CD1c-positive myeloid dendritic cell (primary cell): ENCODE measurements at regions not wholly inside any gene's neighbourhood (a gene's known extent, or its start where the extent isn't known, plus 50 kb on each side); places are given as distances from the start of the nearest gene placed in this dataset.
A peak's percentile ranks its signal among the peaks of the same experiment; 100 is the strongest.
"Not testable (repeated sequence)": the region's sequence is repeated elsewhere in the genome, so short reads cannot be mapped to it uniquely, and the experiment has no call there.

ENCODE experiments used
- DNase-seq: peaks from one replicate; pipeline ENCODE4 v3.0.0-alpha.2; 2016; ENCODE audit errors: extremely low spot score

DNA sequence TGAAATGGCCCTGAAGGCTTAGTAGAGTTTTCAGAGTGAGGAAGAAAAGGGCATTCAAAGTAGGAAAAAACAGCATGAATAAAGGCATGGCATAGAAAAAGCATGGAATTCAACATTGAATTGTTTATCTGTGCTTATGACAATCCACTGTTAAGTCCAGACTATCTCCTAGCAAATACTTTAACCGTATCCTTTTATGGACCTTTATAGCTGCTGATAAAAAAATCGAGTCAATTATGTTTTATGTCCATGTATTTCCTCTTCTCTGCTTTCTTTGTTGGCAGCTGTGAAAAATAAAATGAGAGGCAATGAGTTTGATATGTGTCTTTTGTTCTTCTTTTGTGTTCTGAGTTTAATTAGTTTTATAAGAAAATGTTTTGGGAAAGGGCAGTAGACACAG, 70.4 kb downstream of the TDRD15 start:
- no peak for DNase-seq

DNA sequence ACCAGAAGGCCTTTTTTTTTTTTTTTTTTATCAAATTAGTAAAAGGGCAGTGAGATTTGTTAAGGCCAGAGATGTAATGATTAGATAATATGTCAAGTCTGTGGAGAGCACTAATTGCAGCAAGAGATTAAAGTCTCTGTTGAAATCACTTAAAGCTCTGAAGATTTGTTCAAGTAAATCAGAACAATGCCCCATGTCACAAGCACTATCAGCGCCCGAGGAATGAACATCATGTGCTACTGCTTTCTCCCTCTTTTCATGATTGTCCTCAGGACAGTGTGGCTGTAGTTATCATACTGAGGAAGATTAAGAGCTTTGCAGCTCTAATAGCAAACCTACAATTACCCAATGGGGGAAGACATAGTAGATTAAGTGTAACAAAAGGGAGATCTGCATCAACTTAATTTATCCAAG, 71.1 kb downstream of the TDRD15 start:
- no peak for DNase-seq

DNA sequence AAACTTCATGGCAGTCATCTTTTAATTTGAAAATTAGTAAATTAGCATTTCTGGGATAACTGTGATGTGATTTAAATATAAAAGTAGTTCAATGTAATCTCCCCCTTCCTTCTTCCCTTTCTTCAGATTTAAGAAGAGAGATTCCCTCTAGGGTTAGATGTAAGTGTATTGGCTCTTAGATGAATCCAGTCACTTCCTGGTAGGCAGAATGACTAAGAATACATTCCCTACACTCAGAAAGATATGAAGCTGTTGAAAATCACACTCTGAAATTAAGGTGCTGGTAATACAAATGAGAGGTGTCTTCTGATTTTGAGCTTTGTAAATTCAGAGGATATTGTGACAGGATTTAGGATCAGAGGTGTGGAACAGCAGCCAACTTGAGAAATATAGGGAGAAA, 71.6 kb downstream of the TDRD15 start:
- no peak for DNase-seq

DNA sequence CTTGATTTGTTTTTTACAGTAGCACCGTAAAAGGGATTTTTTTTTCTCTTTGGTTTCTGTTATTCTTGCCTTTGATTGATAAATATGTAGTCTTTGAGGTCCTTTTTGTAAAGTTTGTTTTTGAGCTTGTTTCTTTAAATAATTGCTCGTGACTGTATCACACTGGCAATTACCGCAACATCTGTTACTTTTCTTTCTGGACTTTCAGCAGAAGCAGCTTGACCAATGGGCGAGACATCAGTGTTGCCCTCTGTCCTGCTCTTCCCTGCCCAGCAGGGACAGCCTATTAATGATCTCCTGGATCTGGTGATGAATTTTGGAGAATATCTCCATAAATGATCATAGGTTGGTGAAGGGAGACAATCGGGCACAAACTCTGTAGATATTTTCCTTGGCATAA, 74.9 kb downstream of the TDRD15 start:
- no peak for DNase-seq

DNA sequence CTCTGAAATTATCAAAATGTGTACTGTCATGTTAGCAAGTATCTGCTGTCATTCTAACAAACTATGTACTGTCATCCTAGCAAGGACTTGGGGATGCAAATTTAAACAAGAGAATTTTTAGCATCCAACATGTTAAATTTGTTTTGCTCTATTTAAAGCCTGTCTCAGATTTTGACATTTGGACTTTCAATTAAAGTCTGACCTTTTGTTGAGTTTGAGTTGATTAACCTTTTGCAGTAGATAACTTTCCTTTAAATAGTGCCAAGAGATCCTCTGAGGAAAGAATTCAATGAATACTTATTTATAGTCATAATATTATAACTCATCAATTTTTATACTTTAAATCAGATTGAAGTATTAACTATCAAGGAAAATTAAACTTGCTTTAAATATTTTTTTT, 80.2 kb downstream of the TDRD15 start:
- DNase-seq: no peak

DNA sequence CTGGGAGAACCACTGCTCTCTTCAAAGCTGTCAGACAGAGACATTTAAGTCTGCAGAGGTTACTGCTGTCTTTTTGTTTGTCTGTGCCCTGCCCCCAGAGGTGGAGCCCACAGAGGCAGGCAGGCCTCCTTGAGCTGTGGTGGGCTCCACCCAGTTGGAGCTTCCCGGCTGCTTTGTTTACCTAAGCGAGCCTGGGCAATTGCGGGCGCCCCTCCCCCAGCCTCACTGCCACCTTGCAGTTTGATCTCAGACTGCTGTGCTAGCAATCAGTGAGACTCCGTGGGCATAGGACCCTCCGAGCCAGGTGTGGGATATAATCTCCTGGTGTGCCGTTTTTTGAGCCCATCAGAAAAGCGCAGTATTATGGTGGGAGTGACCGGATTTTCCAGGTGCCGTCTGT, 90.3 kb downstream of the TDRD15 start:
- DNase-seq: not testable (repeated sequence)

DNA sequence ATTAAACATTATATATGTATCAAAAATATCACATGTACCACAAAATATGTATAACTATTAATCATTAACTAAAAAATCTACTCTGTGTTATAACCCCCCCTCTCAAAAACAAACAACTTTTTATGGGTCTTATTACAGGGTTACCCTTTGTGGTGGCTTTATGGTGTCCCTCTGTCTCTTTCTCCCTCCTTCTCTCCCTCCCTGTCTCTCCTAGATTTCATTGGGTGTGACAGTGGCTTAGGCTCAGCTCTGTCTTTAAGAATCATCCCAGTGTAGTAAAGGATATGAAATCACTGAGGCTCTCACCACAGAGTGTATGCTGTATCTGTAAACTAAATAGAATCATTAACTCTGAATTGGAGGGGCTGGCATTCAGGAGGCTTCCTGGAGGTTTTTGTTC, 93.7 kb downstream of the TDRD15 start:
- no peak for DNase-seq

DNA sequence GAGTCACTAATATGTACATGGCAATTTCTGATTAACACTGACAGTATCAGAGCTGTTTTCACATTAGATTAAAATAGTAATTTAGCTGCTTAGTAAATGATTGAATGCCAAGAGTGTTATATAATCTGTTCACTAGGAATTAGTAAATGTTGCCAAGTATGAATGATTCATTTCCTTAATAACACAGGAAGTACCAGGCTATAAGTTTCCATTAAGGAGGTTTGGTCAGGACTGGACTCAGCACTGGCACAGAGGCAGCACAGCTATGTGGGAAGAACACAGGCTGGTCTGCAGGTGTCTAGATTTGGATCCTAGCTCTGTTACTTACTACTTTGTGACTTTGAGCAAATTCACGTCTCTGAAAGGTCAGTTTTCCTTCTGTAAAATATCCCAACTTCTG, 97.2 kb downstream of the TDRD15 start:
- DNase-seq: no peak

DNA sequence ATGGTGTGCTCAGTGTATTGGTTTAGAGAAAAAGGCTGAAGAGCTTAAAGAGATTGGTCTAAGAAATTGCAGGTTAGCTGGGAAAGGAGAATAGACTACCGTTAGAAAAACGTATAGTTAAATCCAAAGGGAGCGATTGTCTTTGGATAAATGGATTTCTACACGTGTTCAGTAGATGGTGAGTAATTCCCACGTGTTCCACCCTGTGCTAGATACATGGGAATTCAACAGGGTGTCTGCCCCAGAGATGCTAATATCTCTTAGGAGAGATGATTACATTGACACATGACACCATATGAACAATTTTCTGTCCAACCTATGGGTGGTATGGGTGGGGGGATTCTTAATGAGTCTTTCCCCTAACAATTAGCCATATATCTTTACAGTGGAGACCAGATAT, 99.8 kb downstream of the TDRD15 start:
- no peak for DNase-seq

DNA sequence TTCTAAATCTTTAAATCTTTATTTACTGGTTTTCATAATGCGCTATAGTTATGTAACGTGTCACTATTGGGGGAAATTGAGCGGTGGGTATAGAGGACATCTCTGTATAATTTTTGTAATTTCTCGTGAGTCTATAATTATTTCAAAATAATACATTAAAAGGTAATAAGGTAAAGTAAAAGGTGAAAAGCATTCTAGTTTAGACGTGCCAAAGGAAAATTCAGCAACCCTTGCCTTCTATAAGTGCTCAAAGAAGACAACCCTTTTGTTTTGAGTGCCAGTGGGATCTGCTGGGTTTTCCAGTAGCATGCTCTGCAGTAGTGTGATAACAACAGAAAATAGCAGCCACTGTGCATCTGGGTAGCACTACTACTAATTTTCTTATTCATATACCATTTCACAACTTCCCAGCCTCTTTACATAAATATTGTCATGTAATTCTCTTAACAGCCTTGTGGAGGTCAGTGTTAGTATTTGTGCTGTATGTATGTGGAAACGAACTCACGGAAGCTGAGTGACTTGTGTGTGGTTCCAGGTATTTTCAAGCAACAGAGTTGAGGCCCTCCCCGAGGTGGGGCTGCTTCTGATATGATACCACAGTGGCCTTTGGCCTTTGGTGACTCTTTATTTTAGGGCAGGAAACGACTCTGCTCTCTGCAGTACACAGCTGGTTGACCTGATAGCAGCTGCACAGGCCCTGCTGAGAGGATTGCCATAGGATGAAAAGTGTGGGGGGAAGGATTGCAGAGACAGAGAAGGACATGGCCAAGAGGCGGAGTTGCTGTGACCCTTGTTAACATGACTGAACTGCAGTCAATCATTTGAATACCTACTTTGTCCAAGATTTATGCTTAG, 104.5 kb downstream of the TDRD15 start:
- no peak for DNase-seq

DNA sequence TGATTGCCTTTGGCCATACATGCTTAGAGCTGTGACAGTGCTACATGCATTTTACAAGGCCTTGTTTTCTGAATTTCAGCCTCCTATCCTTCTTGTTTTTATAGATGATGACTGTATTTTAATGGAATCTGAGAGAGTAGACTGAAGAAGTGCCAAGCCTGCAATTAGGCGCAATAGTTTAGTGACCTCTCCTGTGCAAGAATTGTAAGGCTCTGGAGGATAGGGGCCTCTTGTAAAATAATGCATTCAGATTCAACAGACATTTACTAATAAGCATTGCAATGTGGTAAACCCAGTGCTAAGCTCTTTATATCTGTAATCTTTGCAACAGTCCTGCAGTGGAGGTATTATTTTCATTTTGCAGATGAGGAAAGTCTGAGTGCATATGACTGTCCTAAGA, 105.5 kb downstream of the TDRD15 start:
- DNase-seq: no peak

DNA sequence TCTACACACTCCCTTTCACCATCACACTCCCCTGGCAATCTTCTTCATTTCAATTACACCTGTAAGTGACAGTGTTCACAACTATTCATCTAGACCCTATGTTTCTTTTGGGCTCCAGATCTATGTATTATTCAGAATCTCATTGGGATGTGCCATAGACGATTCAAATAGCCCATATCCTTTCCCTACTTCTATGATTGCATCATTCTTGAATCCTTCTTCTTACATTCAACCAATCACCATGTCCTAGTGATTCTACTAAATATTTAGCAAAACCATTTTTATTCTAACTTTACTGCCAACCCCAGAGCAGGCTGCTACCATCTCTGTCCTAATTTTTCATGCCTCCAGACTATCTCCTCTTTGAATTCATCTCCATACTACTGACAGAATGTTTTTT, 106.4 kb downstream of the TDRD15 start:
- no peak for DNase-seq

DNA sequence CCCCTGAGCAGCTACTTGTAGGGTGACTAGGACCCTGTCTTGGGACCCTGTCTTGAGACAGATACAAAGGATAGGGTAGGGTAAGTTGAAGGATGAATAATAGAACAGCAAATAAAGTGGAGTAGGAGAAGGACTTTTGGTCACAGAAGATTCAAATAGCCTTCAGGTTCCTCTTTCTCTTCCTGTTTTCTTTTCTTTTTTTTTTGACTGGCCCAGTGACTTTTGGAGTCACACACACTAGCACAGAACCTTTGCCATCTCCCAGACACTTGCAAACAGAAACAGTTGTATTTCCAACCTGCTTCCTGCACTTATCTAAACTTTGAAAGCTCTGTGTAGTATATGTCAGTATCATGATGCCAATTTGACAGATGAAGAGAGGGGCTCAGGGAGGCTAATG, 108.2 kb downstream of the TDRD15 start:
- DNase-seq: peak; percentile 36

DNA sequence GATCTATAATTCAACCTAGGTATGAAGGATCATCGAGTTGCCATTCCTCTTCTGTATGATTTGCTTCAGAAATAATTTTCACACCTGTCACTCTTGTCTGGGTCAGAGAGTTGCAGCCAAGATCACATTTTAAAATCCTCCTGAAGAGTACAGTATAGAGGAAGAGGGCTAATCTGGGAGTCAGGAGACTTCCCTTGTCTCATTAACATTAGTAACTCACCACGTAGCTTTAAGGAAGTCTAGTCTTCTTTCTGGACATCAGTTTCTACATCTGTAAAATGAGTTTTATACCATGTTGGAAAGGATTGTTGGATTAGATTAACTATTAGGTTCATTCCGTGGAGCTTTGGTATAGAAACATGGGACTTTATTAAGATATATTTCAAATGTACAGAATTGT, 109.4 kb downstream of the TDRD15 start:
- DNase-seq: no peak

DNA sequence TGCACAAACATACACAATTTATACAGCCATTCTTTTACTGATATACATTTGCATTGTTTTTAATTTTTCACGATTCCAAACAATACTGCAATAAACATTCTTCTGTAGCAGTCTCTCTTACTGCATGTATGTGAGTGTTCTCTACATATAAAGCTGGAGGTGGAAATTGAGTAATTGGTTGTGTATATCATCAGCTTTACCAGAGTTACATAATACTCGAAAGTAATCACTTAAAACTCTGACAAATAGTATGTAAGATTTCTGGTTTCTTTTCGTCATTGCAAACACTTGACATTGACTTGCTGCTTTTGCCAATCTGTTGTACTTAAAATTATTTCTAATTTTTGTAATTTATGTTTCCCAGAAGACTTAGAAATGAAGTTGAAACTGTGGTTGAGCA, 110.2 kb downstream of the TDRD15 start:
- DNase-seq: no peak

DNA sequence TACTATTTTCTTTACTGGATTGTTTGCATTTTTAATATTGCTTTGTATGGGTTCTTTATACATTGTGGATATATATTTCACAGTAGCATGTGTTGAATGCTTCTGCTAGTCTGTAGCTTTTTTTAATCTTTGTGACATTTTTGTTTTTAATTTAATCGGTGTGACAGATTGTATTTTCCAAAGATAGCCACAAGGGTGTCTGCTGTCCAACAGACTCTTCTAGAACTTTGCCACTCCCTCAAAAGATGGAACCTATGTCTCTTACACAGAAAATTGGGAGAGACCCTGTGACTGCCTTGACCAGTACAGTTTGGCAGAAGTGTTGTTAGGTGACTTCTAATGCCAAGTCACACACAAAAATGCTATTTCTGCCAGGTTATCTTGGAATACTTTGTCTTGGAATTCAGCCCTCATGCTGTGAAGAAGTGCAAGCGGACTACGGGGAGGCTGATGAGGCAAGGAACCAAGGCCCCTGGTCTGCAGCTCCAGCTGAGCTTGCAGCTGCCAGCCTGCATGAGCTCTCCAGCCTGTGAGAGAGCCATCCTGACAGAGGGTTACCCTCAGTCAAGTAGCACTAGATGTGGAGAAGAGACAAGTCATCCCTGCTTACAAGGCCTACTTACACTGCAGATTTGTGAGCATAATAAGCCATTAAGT, 110.8 kb downstream of the TDRD15 start:
- DNase-seq: no peak

DNA sequence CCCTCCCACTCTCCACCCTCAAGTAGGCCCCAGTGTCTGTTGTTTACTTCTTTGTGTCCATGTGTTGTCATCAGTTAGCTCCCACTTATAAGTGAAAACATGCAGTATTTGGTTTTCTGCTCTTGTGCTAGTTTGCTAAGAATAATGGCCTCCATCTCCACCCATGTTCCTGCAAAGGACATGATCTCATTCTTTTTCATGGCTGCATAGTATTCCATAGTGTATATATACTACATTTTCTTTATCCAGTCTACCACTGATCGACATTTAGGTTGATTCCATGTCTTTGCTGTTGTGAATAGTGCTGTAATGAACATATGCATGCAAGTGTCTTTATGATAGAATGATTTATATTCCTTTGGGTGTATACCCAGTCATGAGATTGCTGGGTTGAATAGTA, 116.0 kb downstream of the TDRD15 start:
- not testable (repeated sequence) for DNase-seq

DNA sequence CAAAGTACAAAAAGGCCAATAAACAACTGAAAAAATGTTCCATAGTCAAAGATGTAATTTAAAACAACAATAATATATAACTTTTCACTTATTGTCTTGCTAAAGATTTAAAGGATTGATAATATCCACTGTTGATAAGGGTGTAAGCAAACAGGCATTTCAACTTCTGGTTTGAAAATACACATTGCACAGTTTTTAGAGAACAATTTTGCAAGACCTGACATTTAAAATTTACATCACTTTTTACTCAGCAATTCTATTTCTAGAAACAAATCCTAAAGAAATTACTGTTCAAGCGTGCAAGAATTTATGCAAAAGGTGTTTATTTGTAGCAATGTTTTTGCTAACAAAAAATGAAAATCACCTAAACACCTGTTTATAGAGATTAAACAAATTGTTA, 120.4 kb downstream of the TDRD15 start:
- no peak for DNase-seq

DNA sequence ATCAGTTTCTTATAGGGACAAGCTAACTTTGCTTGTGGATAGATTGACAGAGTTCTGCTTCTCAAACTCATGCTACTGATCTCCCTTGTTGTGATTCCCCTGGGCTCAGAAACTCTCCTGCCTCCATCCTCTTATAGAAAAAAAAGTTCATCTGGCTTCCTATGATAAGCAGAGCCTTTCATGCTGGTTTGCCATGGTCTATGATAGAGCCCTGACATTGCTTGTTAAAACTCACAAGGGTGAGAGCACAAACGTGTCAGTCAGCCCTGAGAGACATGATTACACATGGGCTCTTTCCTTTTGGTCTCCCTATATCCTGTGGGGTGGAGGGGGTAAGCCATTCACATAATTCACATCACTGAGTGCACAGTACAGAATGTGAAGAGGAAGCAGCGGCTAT, 121.8 kb downstream of the TDRD15 start:
- no peak for DNase-seq

DNA sequence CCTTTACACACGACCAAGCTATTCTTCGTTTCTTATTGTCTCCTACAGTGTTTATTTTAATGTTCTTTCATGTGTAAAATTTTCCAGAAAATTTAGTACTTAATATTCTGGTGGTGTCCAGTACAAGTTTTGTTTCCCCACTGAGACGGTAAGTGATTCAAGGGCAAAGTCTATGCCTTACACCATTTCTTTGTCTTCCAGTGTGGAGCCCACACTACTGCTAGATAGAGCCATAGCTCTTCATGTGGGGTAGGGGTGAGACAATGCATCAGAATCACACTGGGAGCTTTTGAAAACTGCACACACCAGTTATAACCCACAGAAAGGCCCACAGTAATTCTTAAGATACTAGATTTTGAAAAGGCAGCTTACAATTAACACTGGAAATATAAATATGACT, 125.6 kb downstream of the TDRD15 start:
- DNase-seq: no peak

DNA sequence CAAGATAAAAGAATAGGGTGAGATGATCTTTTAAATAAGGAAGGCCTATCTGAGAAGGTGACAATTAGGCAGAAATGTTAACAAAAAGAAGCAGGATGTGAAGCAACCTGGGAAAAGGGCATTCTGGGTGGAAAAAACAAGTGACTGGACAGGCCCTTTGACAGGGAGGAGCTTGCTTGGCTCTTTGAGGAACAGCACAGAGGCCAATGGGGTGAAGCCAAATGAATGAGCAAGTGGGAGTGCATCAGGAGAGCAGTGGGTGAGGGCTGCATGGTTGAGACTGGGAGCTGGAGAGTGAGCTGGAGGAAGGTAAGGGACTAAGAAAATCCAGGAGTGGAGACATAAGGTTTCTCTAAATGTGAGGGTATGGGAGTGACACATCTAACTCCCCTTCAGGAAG, 126.9 kb downstream of the TDRD15 start:
- DNase-seq: peak; percentile 16

DNA sequence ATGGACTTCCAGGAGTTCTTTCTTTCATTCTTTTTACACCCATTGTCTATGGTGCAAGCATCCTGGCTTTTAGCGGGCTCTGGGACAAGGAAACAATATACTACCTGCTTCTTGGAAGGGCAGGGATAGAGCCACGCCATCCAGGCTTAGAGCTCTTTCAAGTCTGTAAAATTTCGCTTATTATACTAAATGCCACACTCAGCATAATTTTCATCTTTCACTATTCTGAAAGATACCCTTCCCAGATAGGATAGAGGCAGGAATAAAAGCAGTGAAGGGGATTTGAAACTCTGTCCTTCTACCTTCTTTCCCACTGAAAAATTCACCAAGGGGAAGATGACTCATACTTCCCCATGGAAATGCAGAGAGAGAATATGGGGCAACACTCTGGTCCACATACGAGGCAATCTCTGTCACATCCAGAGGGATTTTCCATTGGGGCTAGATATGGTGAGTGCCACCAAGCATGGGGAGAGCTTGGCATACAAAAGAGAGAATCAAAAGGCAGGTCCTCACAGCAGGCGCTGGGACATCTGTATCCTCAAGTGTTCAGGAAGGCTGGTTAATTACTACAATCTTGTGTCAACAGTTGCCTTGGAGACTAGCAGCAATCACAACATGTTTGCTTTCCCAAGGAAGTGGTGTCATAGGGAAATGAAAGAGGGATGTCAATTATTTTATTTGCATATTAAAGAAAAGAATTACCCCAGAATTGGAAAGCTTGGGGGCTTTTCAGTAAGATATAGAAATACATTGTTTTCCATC, 127.6 kb downstream of the TDRD15 start:
- DNase-seq: peak; percentile 37
